ENCODE measurements at regions not wholly inside any gene's neighbourhood (a gene's known extent, or its start where the extent isn't known, plus 50 kb on each side); places are given as distances from the start of the nearest gene placed in this dataset.

- TF ChIP-seq POLR2AphosphoS5 (IDR thresholded peaks at IDR 0.05; ENCODE audit: low read depth, low read length) (no peak), SIN3A (IDR thresholded peaks at IDR 0.05; ENCODE audit: borderline replicate concordance, insufficient read depth, low read length) (no peak), REST (IDR thresholded peaks at IDR 0.05; ENCODE audit: insufficient read depth in 1 of 2, low read depth in 2 of 2, low read length in 2 of 2) (no peak), TAF1 (IDR thresholded peaks at IDR 0.05; ENCODE audit: borderline replicate concordance, insufficient read depth, low read length) (no peak)
Measured at GRCh38 chr1:34398916-34399275, 222.2 kb downstream of the C1orf94 start.

Measured in PFSK-1 (cell line).